Pancreas (tissue), 10 donors: ENCODE measurements at regions not wholly inside any gene's neighbourhood (a gene's known extent, or its start where the extent isn't known, plus 50 kb on each side); places are given as distances from the start of the nearest gene placed in this dataset.

ENCODE experiments used
- ATAC-seq, 4 donors: fragments of 200-7000 bp; cut with Tn5 transposase; one replicate each; pipeline versions ENCODE4 v1.8.0 to v1.9.1; 2020; ENCODE audit warnings: mild to moderate bottlenecking in 4 of 4, moderate library complexity in 4 of 4
- DNase-seq, 6 donors: peaks; one replicate each; pipeline ENCODE4 v3.0.0-alpha.2; 2020
- FAIRE-seq: peaks from 2 replicates; lab custom pipeline; 2012; peaks lifted over from hg19 to GRCh38; lab: Jason Lieb, UNC
- H3K27ac ChIP-seq, 4 donors: fragments of 200-600 bp; sonication (generic); 1 replicate in 3 of 4; 2 replicates in 1 of 4; pipeline versions ENCODE4 v1.5.0 to v1.8.0; 2020
- H3K27me3 ChIP-seq, 4 donors: fragments of 200-600 bp; one replicate each; pipeline ENCODE4 v1.8.0; 2021
- H3K36me3 ChIP-seq, 3 donors: fragments of 200-600 bp; sonication (generic) in 1 of 3; one replicate each; pipeline versions ENCODE4 v1.5.0 to v1.8.0; 2020 to 2021
- H3K4me1 ChIP-seq, 3 donors: fragments of 200-600 bp; one replicate each; pipeline ENCODE4 v1.8.0; 2021
- H3K4me3 ChIP-seq, 4 donors: fragments of 200-600 bp; sonication (generic) in 2 of 4; one replicate each; pipeline versions ENCODE4 v1.5.0 to v1.8.0; 2020 to 2021
- H3K9me3 ChIP-seq, 4 donors: fragments of 200-600 bp; one replicate each; pipeline ENCODE4 v1.8.0; 2021
- WGBS, 2 donors: extraction: QIAGEN DNeasy Blood & Tissue Kit; methylation state at CpG; one replicate each; pipeline ENCODE4 v1.1.7; 2013; 5-methylcytosine and 5-hydroxymethylcytosine counted together
- intact Hi-C, 3 donors: fragments of 100-400 bp; cut with DNase I; formaldehyde crosslinking; loops; one replicate each; pipeline versions ENCODE4 v1.11.1 to v1.14.2; 2022
- TF ChIP-seq, protein P1 (sequence below), 4 donors: fragments of 200-600 bp; sonication (generic) in 3 of 4; IDR thresholded peaks; one replicate each; pipeline versions ENCODE4 v1.5.0 to v1.8.0; 2021; ENCODE audit warnings: antibody characterized with exemption in 4 of 4
- donor health status: healthy with polysubstance abuse.
- donor health status: DM: no; HTN: no; CAD: no; lungs with moderate emphysema.
- donor health status: DM: no; HTN: no; CAD: no.
- donor health status: control.
- donor health status: control.
- donor health status: Bipolar disorder and iron deficiency.
- donor health status: DM: yes; HTN: yes; CAD: no.
- donor health status: DM: no; HTN: no; CAD: no.
- donor health status: DM: no; HTN: no; CAD: no.
- donor health status: DM: yes; HTN: yes; CAD: no.

DNA sequence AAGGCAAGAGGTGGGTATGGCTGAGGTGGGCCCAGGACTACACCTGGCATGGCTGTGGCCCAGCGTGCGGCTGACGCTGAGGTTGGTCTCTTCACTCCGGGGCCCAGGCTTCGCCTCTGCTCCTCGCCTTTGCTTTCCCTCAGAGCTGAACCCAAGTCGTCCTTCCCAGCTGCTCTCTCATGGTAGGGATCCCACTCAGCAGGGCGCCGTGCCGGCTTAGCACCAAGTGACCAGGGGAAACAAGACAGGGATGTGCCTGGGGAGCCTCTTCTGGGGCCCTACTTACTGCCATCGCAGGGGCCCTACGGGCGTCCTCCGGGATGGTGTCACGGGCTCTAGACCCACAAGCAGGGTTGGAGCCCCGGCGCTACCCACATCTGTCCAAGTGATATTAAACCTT is 138.1 kb upstream of the ALKAL2 start:
- WGBS, 2 donors, result 86 to 94% methylated on average over 17 of the region's 17 CpGs
- no peaks in the 10 kb centered on the region for H3K9me3 ChIP-seq
- no peak overlapping the region for H3K27ac ChIP-seq
- no peaks in the 10 kb centered on the region for H3K27me3 ChIP-seq
- ATAC-seq, result no peak
- H3K4me3 ChIP-seq, result no peak overlapping the region
- TF ChIP-seq, protein P1, sequence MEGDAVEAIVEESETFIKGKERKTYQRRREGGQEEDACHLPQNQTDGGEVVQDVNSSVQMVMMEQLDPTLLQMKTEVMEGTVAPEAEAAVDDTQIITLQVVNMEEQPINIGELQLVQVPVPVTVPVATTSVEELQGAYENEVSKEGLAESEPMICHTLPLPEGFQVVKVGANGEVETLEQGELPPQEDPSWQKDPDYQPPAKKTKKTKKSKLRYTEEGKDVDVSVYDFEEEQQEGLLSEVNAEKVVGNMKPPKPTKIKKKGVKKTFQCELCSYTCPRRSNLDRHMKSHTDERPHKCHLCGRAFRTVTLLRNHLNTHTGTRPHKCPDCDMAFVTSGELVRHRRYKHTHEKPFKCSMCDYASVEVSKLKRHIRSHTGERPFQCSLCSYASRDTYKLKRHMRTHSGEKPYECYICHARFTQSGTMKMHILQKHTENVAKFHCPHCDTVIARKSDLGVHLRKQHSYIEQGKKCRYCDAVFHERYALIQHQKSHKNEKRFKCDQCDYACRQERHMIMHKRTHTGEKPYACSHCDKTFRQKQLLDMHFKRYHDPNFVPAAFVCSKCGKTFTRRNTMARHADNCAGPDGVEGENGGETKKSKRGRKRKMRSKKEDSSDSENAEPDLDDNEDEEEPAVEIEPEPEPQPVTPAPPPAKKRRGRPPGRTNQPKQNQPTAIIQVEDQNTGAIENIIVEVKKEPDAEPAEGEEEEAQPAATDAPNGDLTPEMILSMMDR (IDR thresholded peaks at IDR 0.05), result no peak
- no peaks in the 10 kb centered on the region for H3K36me3 ChIP-seq
- FAIRE-seq, result no peak
- no peak for DNase-seq
- intact Hi-C loops, result no loop called here
- H3K4me1 ChIP-seq, result no peaks in the 10 kb centered on the region

DNA sequence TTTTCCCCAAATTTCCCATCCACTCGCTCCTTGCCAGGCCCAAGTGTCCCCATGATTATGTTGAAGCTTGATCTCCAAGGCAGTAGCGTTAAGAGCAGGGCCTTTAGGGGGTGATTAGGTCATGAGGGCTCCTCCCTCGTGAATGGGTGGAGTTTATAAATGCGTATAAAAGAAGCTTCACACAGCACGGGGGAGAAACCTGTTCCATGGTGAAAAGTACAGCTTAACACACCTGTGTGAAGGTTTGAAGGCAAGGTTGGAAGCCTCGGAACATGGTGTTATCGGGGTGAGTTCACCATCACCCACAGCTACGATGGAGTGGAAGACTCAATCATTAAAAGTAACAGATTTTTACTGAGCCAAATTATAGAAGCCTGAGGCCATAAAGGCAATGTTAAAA is 137.4 kb upstream of the ALKAL2 start:
- TF ChIP-seq, protein P1 (IDR thresholded peaks at IDR 0.05), result no peak
- no peak overlapping the region for H3K27ac ChIP-seq
- DNase-seq, result no peak
- ATAC-seq, result no peak
- H3K36me3 ChIP-seq, result no peaks in the 10 kb centered on the region
- H3K4me3 ChIP-seq, result no peak overlapping the region
- H3K4me1 ChIP-seq, result no peaks in the 10 kb centered on the region
- 72 to 73% methylated on average over 8 of the region's 8 CpGs for WGBS, 2 donors
- no peak for FAIRE-seq
- no peaks in the 10 kb centered on the region for H3K9me3 ChIP-seq
- intact Hi-C loops, result no loop called here
- H3K27me3 ChIP-seq, result no peaks in the 10 kb centered on the region

DNA sequence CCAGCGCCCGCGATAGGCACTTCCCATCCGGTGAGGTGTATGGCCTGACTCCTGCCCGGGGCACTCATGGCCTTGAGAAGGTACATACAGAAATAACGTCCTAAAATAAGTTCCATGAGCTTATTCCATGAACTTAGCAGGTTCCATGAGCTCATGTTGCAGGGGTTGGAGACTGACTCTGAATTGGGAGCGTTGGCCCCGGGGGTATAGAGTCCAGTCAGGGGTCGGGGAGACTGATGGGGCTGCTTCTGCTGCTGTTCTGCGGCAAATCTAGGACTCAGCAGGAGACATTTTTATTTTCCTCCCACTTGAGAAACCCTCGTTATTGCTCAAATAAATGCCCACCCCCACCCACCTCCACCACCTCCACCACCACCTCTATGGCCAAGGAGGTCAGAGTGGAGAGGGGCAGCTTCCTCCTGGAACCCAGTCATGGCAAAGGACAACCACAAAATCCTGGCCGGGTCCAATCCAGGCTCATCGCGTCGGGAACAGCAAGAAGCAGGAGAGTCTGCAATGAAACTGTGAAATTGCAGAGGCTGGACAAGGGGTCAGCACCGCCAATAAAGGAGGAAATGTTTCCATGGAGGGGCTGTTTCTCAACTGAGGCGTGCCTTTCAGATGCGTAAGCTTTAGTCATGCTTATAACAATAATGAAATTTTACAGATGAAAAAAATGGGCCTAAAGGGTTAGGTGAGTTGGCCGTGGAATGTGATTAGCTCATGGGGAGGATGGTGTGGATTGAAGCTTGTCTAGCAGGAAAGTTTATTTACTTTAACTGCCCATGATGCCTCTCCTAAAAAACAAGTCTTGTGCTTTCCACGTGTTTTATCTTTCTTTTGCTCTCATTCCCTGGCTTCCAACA is 136.6 kb upstream of the ALKAL2 start:
- TF ChIP-seq, protein P1 (IDR thresholded peaks at IDR 0.05), result no peak
- Histone ChIP-seq H3K27me3 (no peaks in the 10 kb centered on the region), H3K27ac (no peak overlapping the region), H3K4me1 (no peaks in the 10 kb centered on the region), H3K9me3 (no peaks in the 10 kb centered on the region), H3K36me3 (no peaks in the 10 kb centered on the region), H3K4me3 (no peak overlapping the region)
- intact Hi-C loops, result no loop called here
- 78 to 83% methylated on average over 20 of the region's 20 CpGs for WGBS, 2 donors
- FAIRE-seq (no peak), ATAC-seq (no peak), DNase-seq (no peak)

- Histone ChIP-seq H3K4me1 (no peaks in the 10 kb centered on the region), H3K36me3 (no peaks in the 10 kb centered on the region), H3K4me3 (no peak overlapping the region), H3K27me3 (no peaks in the 10 kb centered on the region), H3K9me3 (no peaks in the 10 kb centered on the region), H3K27ac (no peak overlapping the region)
- intact Hi-C loops, result no loop called here
- ATAC-seq (no peak), DNase-seq (no peak), FAIRE-seq (no peak)
- TF ChIP-seq, protein P1 (IDR thresholded peaks at IDR 0.05), result no peak
- WGBS, 2 donors, result 53 to 57% methylated on average over 10 of the region's 10 CpGs
These were observed 135.6 kb upstream of the ALKAL2 start for GRCh38 chr2:423479-423878.
